ENCODE measurements at regions not wholly inside any gene's neighbourhood (a gene's known extent, or its start where the extent isn't known, plus 50 kb on each side); places are given as distances from the start of the nearest gene placed in this dataset.

- TF ChIP-seq CTCF (IDR thresholded peaks at IDR 0.05), result no peak
- no peak for TF ChIP-seq EP300 (IDR thresholded peaks at IDR 0.05)
These were observed 71.3 kb downstream of the KLF12 start for GRCh38 chr13:74062933-74063332.

All from ovary (tissue), 3 donors.